ENCODE measurements at regions not wholly inside any gene's neighbourhood (a gene's known extent, or its start where the extent isn't known, plus 50 kb on each side); places are given as distances from the start of the nearest gene placed in this dataset.

DNA sequence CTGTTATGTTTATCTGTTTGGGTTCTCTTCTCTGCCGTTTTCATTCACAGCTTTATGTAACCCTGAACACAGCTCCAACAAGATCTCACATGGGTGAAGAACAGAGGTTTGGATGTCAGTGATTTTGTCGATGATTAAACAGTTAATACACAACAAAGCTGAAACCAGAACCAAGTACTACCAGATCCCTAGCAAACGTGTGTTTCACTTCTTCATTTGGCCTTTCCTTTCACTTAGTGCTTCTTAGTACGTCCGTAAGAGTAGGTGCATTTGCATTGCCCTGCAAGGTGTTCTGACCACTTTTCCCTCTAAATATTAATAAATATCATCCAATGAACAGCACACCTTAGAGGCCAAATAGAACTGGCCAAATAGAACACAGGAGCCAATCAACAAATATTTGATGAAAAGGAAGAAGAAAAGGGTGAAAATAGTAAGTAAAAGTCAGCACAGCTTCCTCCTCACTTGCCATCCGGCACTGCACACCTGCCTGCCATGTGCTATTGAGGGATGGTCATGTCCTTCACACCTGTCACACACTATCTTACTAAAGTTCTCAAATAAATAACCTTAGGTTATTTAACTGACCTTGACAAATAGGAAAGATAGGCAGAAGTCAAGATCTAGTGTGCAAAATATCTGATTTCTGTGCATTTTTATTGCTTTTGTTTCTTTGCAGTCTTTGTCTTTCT lies 252.6 kb upstream of the ANKRD30A start:
- no peak overlapping the region for H3K4me3 ChIP-seq
- no peak for DNase-seq (ENCODE audit: low spot score)
- H3K27ac ChIP-seq = no peak overlapping the region
- TF ChIP-seq, protein P1, sequence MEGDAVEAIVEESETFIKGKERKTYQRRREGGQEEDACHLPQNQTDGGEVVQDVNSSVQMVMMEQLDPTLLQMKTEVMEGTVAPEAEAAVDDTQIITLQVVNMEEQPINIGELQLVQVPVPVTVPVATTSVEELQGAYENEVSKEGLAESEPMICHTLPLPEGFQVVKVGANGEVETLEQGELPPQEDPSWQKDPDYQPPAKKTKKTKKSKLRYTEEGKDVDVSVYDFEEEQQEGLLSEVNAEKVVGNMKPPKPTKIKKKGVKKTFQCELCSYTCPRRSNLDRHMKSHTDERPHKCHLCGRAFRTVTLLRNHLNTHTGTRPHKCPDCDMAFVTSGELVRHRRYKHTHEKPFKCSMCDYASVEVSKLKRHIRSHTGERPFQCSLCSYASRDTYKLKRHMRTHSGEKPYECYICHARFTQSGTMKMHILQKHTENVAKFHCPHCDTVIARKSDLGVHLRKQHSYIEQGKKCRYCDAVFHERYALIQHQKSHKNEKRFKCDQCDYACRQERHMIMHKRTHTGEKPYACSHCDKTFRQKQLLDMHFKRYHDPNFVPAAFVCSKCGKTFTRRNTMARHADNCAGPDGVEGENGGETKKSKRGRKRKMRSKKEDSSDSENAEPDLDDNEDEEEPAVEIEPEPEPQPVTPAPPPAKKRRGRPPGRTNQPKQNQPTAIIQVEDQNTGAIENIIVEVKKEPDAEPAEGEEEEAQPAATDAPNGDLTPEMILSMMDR (IDR thresholded peaks at IDR 0.05) = no peak

DNA sequence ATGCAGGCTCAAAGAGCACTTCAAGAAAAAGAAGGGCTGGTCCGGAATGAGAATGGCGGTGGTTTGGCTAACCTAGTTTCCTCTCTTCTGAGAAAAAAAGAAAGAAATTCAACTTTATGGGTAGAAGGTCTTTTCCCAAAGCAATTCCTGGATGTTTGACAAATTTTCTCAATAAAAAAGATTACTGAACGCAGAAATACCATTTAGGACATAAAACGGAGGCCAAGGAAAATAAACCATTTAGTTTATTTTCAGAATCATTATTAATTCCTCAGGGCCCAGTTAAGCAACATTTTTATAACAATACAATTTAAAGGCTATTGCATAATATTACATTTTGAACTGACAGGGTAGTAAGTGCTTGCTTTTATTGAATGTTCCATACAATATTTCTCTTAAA lies 284.6 kb upstream of the ANKRD30A start:
- Histone ChIP-seq H3K4me3 (no peak overlapping the region), H3K27ac (no peak overlapping the region)
- DNase-seq (ENCODE audit: low spot score) = no peak
- TF ChIP-seq, protein P1 (IDR thresholded peaks at IDR 0.05) = no peak

- no peak overlapping the region for H3K27ac ChIP-seq
- no peak overlapping the region for H3K4me3 ChIP-seq
- TF ChIP-seq, protein P1 (IDR thresholded peaks at IDR 0.05) = no peak
- DNase-seq (ENCODE audit: low spot score) = no peak
These were observed 288.0 kb upstream of the ANKRD30A start for GRCh38 chr10:36837416-36837815.

- TF ChIP-seq, protein P1 (IDR thresholded peaks at IDR 0.05) = no peak
- H3K27ac ChIP-seq = no peak overlapping the region
- DNase-seq (ENCODE audit: low spot score) = no peak
- no peak overlapping the region for H3K4me3 ChIP-seq
These were observed 305.6 kb upstream of the ANKRD30A start for GRCh38 chr10:36819781-36820180.

- TF ChIP-seq, protein P1 (IDR thresholded peaks at IDR 0.05) = no peak
These were observed 307.5 kb upstream of the ANKRD30A start for GRCh38 chr10:36817898-36818297.

DNA sequence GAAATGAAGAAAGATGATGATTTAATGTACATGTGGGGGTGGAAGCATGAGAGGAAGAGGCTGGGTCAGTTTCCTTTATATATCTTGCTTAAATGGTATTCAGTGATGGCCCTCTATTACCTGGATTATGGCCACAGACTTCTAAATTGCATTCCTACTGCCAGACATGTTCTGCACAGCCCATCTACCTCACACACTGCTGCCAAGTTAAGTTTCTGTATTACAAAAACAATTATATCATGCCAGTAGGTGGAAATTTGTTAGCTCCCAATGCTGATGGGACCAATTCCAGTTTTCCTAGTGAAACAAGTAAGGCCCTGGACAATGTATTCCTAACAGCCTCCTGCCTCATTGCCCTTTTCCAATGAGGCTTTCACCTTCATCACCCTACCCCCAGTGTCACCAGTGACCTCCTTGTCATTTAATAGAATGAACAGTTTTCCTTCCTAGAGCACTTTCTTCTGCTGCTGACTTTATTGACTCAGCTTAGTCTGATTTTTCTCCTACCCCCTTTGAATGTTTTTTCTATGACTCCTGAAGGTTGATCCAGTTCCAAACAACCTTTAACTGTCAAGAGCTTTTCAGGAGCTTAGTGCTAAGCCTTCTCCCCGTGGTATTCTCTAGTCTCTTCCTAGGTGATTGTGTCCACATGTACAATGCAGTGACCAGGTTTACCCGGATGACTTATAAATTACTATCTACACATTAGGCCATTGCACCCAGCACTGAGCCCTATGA lies 316.6 kb upstream of the ANKRD30A start:
- no peak for DNase-seq (ENCODE audit: low spot score)
- TF ChIP-seq, protein P1 (IDR thresholded peaks at IDR 0.05) = no peak
- H3K4me3 ChIP-seq = no peak overlapping the region
- H3K27ac ChIP-seq = no peak overlapping the region

More at GRCh38 chr10:36817898-36818297, 307.5 kb upstream of the ANKRD30A start:
- H3K27ac ChIP-seq = no peak overlapping the region
- no peak overlapping the region for H3K4me3 ChIP-seq
- no peak for DNase-seq (ENCODE audit: low spot score)

- TF ChIP-seq, protein P1 (IDR thresholded peaks at IDR 0.05) = no peak
- DNase-seq (ENCODE audit: low spot score) = no peak
- H3K4me3 ChIP-seq = no peak overlapping the region
- H3K27ac ChIP-seq = no peak overlapping the region
These were observed 322.2 kb upstream of the ANKRD30A start for GRCh38 chr10:36803229-36803628.
